HG03159 (cell line): ENCODE measurements at regions not wholly inside any gene's neighbourhood (a gene's known extent, or its start where the extent isn't known, plus 50 kb on each side); places are given as distances from the start of the nearest gene placed in this dataset.

Experiments used
- ATAC-seq: cut with Tn5 transposase; IDR thresholded peaks from one replicate; pipeline ENCODE4 v1.9.1; 2021; ENCODE audit warnings: mild to moderate bottlenecking, moderate library complexity; ENCODE audit not compliant: unreplicated experiment

DNA sequence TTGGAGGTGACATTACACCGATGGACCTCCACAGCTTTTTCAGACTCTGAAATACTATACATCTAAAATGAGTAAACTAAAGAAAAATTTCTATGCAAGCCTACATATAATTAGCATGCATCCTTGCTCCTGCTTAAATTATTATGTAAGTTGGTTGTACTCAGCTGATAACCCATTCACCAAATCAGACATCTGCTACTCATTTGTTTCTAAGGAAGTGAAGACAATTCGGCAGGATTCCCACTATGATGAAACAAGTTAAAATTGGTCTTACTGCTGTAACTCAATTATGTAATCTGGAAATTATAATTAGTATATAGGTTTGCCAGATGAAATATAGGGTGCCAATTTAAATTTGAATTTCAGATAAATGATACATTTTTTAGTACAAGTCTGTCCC is 59.5 kb upstream of the FGF13 start:
- no peak for ATAC-seq

GRCh38 chrX:138769918-138770317 is 58.4 kb upstream of the FGF13 start:
- ATAC-seq = no peak

DNA sequence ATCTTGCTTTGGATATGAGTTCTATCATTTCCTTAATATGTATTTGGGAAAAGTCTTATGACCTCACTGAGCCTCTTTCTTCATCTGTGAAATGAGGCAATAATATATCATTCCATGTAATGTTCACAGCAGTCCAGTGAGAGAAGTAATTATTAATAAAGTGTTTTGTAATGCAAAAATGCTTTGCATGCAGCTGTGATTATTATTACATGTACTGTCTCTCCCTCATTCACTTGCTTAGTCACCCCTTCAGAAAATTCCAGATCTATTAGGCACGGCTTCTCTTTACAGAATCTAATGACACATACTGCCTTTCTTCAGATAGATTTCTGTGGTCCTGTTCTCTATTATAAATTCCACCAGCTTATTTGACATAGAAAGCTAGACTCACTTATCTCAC is 53.5 kb upstream of the FGF13 start:
- ATAC-seq = no peak

GRCh38 chrX:138763761-138764160 is 52.2 kb upstream of the FGF13 start:
- ATAC-seq = no peak

DNA sequence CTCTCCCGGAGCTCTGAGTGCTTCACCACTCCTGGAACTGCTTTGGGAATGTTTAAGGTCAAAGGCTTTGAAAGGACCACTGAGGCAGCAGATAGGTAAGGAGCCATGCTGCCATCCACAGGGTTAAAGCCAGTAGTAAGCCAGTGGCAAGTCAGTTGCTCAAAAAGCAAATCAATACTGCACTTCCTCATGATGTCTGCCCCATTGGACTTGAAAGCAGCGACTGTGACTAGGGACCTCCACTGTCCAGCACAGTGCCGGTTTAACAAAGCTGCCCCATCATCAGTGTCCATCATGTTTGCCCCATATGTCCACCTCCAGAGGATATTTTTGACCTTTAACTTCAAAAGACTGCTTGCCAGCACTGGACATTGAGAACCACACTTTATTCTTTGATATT is 49.9 kb upstream of the FGF13 start:
- no peak for ATAC-seq
